ENCODE measurements at regions not wholly inside any gene's neighbourhood (a gene's known extent, or its start where the extent isn't known, plus 50 kb on each side); places are given as distances from the start of the nearest gene placed in this dataset.

DNA sequence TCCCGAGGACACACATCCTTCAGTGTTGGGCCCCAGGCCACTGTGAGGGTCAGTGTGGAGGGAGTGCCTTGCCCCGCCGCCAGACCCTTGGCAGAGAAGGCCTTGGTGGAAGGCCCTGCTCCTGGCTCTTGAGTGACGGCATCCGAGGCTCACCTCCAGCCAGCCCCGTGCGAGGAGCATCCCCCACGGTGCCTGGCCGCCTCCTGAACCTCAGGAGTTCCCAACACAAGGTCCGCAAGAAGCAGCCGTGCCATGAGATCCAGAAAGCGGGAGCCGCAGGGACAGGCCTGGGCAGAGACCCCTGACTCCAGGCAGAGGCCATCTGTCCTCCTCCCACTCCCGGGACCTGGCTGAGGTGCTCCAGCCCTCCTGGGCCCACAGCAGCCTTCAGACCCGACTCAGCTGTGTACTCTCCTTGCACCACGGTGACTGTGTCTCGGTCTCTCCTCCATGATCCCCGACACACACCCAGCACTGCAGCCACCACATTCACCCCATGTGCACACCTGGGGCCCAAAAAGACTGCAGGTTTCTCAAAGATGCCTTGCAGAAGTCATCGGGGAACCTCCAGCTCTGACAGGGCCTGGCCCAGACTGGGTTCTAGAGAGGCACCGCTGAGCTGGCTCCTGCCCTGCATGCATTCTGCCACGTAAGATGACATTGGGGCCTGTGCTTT lies 870.2 kb downstream of the BRD1 start:
- TF ChIP-seq, protein P1, sequence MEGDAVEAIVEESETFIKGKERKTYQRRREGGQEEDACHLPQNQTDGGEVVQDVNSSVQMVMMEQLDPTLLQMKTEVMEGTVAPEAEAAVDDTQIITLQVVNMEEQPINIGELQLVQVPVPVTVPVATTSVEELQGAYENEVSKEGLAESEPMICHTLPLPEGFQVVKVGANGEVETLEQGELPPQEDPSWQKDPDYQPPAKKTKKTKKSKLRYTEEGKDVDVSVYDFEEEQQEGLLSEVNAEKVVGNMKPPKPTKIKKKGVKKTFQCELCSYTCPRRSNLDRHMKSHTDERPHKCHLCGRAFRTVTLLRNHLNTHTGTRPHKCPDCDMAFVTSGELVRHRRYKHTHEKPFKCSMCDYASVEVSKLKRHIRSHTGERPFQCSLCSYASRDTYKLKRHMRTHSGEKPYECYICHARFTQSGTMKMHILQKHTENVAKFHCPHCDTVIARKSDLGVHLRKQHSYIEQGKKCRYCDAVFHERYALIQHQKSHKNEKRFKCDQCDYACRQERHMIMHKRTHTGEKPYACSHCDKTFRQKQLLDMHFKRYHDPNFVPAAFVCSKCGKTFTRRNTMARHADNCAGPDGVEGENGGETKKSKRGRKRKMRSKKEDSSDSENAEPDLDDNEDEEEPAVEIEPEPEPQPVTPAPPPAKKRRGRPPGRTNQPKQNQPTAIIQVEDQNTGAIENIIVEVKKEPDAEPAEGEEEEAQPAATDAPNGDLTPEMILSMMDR (IDR thresholded peaks at IDR 0.05; ENCODE audit: insufficient read depth, low read depth, low read length, missing control alignments) = no peak
- no peak overlapping the region for H3K4me3 ChIP-seq (ENCODE audit: low read length)
- DNase-seq (ENCODE audit: low read depth) = no peak

DNA sequence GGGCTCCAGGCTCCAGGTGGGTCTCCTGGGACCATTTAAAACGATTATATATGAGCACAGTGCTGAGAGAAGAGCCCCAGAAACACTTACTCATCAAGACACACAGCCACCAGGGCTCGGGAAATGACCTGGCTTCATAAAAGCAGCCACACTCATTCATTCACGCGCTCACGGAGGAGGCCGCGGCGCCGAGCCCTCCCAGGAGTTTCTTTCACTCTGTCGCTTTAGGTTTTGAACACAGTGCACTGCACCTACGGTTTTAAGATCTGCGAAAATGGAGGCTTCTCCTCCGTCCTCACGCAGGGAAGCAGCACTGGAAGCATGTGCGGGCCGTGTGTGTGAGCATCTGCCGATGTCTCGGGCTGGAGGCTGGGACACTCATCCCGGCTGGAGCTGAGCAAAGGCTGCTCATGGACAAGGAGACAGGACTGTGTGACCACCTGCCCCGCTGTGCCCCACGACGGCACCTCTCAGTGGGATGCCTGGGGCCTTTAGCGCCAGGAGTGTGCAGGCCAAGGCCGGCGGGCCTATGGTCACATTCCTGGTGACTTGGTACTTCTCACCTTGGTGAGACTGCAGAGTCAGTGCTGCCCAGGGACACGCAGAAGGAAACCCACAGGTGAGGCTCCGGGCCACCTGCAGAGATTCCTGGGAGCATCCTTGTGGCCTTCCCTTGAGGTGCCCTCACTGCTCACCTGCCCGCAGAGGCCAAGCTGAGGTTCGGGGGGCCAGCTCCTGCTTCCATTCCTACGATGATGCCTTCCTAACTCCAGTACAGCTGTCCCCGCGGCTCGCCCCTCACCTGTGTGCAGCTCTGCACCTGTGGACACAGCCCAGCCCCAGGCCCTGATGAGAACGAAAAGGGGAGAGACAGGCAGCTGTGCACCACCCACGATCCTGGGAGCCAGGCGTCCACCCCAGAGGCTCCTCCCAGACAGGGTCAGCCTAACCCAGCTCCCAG lies 872.0 kb downstream of the BRD1 start:
- TF ChIP-seq, protein P1 (IDR thresholded peaks at IDR 0.05; ENCODE audit: insufficient read depth, low read depth, low read length, missing control alignments) = no peak
- H3K4me3 ChIP-seq (ENCODE audit: low read length) = no peak overlapping the region
- no peak for DNase-seq (ENCODE audit: low read depth)

DNA sequence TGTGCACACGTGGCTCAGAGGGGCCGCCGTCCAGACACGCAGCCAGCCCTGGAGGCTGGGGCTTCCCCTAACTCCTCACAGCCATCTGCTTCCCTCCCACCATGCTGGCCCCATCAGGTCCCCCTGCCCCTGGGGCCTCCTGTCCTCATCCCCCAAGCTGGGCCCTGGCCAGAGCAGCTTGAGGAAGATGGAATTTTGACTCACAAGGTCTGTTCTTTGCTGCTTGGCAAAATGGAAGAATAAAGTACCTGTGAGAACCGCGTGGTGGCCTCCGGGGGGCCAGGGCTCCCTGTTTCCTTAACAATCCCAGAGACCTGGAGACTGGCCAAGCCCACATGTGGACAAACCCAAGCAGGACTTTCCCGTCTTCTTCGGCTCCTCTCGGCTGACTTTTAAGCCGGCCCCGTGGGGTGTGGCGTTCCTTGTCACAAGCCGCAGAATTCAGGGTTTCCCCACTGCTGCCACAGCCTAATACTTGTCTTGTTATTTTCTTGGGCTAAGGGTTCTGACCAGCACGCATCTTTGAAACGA lies 872.8 kb downstream of the BRD1 start:
- no peak for DNase-seq (ENCODE audit: low read depth)
- no peak overlapping the region for H3K4me3 ChIP-seq (ENCODE audit: low read length)
- TF ChIP-seq, protein P1 (IDR thresholded peaks at IDR 0.05; ENCODE audit: insufficient read depth, low read depth, low read length, missing control alignments) = no peak

DNA sequence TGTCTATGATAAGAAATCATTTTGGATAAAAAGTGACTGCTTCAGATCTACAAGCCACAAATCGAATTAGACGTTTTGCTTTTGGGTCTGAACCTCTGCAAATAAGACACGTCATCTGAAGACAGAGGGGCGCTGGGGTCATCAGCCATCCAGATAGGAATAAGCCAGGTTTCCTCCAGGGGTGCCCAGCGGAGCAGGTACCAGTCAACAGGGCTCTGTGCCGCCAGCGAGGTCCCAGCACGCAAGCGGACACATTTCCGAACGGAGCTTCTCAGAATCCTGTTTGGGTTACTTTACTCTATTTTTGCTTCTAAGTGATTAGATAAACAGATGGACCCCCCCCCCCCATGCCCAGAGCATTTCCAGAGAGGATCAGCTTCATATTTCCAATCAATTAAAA lies 873.8 kb downstream of the BRD1 start:
- no peak overlapping the region for H3K4me3 ChIP-seq (ENCODE audit: low read length)
- TF ChIP-seq, protein P1 (IDR thresholded peaks at IDR 0.05; ENCODE audit: insufficient read depth, low read depth, low read length, missing control alignments) = no peak
- DNase-seq (ENCODE audit: low read depth) = no peak

DNA sequence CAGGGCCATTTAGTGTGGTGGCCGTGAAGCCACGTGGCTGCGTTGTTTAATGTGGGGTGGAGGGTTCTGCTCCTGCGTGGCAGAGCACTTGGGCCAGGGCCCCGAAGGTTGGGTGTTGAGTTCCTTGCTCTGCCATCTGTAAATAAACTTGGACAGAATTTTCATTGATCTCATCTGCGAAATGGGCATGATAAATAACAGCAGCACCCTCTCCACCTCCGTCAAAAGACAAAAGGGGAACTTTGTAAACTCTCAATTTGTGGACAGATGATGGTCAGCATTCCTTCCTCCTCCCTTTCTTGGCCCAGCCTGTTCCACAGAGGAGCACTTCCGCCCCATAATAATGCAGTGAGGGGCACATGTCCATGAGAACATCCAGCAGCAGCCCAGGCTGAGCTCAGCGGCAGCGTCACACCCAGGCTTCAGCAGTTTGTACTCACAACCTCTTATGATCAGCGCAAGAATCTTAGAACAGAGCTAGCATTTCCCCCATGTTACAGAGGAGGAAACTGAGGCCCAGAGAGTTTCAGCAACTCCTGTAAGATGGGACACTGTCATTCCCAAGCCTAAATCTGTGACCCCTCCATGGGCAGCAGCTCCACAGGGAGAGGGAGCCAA lies 874.5 kb downstream of the BRD1 start:
- TF ChIP-seq, protein P1 (IDR thresholded peaks at IDR 0.05; ENCODE audit: insufficient read depth, low read depth, low read length, missing control alignments) = no peak
- no peak for DNase-seq (ENCODE audit: low read depth)

DNA sequence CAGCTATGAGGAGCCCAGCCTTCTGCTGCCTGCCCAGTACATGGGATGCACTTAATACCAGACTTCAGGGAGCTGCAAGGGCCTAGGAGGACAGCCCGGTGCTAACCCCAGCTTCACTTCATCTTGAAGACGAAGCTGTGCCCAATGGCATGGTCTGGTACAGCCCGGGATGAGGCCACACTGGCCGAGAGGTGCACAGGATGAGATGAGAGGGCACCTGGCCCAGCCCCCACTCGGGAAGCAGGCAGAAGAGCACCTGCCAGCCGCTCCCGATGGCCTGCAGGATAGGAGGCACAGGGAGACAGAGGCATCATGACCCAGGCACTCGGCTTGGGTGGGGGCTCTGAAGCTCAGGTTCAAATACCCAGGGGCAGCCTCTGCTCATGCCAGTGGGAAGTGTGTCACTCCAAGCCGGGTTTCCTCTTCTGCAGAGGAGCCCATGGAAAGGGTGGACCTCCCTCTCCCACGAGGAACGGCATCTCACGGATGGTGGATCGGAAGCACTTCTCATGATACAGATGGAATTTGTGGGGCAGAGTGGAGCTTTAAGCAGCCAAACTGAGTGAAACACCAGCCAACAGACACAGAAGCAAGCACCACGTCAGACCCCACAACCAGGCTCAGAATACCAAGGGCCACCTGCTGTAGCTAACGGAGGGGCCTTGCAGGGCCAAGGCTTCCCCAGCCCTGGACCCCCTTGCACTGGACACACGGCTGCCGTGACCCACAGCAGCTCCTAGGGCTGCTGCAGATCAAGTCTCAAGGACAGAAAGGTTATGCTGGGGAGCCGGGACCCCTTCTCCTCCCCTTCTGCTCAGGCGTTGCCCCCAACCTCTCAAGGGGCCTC lies 875.2 kb downstream of the BRD1 start:
- no peak overlapping the region for H3K4me3 ChIP-seq (ENCODE audit: low read length)
- DNase-seq (ENCODE audit: low read depth) = no peak
- TF ChIP-seq, protein P1 (IDR thresholded peaks at IDR 0.05; ENCODE audit: insufficient read depth, low read depth, low read length, missing control alignments) = no peak

More for the DNA sequence above, 874.5 kb downstream of the BRD1 start:
- H3K4me3 ChIP-seq (ENCODE audit: low read length) = no peak overlapping the region

Data from epithelial cell of esophagus (primary cell).